HEK293 (cell line): ENCODE measurements at regions not wholly inside any gene's neighbourhood (a gene's known extent, or its start where the extent isn't known, plus 50 kb on each side); places are given as distances from the start of the nearest gene placed in this dataset.

ENCODE experiments used
- TF ChIP-seq, protein P1 (sequence below): fragments of 450-650 bp; formaldehyde crosslinking; IDR thresholded peaks from 2 replicates; pipeline ENCODE4 v1.5.1; 2016; ENCODE audit warnings: missing biosample characterization, missing genetic modification characterization
- TF ChIP-seq, protein P2 (sequence below): fragments of 450-650 bp; formaldehyde crosslinking; IDR thresholded peaks from 2 replicates; pipeline ENCODE4 v1.5.1; 2016; ENCODE audit warnings: missing biosample characterization, missing genetic modification characterization

DNA sequence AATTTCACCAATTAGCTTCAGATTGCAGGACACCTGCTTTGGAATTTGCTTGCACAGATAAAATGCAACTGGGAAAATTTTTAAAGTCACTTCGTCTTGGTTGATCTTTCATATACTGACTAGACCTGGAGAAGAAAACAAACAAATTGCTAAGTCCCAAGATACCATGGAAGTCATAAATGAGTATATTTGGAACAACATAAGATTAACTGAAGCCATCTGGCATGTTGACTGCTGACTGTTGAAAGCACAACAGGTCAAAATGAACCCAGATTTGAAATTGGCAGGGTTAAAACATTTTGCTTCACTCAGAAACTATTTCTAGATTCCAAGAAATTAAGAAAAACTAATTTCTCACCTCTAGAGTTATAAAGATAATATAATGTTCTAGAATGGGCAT lies 470.7 kb downstream of the LPIN1 start:
- TF ChIP-seq, protein P1, sequence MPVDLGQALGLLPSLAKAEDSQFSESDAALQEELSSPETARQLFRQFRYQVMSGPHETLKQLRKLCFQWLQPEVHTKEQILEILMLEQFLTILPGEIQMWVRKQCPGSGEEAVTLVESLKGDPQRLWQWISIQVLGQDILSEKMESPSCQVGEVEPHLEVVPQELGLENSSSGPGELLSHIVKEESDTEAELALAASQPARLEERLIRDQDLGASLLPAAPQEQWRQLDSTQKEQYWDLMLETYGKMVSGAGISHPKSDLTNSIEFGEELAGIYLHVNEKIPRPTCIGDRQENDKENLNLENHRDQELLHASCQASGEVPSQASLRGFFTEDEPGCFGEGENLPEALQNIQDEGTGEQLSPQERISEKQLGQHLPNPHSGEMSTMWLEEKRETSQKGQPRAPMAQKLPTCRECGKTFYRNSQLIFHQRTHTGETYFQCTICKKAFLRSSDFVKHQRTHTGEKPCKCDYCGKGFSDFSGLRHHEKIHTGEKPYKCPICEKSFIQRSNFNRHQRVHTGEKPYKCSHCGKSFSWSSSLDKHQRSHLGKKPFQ (tag by site-specific recombination) = no peak
- TF ChIP-seq, protein P2, sequence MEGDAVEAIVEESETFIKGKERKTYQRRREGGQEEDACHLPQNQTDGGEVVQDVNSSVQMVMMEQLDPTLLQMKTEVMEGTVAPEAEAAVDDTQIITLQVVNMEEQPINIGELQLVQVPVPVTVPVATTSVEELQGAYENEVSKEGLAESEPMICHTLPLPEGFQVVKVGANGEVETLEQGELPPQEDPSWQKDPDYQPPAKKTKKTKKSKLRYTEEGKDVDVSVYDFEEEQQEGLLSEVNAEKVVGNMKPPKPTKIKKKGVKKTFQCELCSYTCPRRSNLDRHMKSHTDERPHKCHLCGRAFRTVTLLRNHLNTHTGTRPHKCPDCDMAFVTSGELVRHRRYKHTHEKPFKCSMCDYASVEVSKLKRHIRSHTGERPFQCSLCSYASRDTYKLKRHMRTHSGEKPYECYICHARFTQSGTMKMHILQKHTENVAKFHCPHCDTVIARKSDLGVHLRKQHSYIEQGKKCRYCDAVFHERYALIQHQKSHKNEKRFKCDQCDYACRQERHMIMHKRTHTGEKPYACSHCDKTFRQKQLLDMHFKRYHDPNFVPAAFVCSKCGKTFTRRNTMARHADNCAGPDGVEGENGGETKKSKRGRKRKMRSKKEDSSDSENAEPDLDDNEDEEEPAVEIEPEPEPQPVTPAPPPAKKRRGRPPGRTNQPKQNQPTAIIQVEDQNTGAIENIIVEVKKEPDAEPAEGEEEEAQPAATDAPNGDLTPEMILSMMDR (tag by site-specific recombination) = no peak
